HG03520 (cell line): ENCODE measurements at regions not wholly inside any gene's neighbourhood (a gene's known extent, or its start where the extent isn't known, plus 50 kb on each side); places are given as distances from the start of the nearest gene placed in this dataset.

Source experiments
- ATAC-seq: cut with Tn5 transposase; IDR thresholded peaks from one replicate; pipeline ENCODE4 v1.9.1; 2021; ENCODE audit warnings: mild to moderate bottlenecking, moderate library complexity; ENCODE audit not compliant: unreplicated experiment

DNA sequence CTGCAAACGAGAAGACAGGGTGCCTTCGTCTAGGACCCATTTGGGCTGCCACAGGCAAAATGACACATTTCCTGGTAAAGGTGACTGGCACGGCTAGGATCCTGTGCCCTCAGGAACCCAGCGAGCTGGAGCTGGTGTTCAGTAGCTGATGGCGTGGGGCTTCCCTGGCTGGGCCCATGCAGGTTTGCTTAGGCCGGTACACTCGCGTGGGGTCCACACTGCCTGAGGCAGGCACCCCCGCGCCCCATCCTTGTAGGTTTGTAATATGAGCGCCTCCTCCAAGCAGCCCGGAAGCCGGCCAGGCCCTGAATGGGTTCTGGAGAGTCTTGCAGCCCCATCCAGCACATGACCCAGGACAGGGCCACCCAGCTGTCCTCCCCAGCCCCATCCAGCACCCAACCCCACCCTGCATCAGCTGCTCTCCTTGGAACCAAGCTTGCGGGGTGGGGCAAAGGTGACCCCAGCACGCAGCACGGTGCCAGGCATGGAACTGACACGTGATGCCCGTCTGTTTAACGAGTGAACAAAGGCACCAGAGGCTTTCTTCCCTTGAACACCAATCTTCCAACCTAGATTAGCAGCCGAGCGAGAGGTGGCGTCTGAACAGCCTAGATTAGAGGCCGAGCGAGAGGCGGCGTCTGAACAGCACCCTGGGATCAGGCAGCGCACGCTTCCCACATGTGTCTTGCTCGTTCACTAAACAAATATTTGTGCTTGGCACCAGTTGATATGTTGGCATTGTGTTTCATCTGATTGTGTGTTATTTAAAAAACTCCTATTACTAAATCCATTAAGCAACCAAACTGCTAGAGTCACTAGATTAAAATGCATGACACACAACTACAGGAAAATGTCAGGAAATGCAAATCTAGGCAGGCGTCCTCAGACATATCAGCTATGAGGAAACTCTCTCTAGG lies 112.1 kb downstream of the DLL1 start:
- ATAC-seq = no peak

DNA sequence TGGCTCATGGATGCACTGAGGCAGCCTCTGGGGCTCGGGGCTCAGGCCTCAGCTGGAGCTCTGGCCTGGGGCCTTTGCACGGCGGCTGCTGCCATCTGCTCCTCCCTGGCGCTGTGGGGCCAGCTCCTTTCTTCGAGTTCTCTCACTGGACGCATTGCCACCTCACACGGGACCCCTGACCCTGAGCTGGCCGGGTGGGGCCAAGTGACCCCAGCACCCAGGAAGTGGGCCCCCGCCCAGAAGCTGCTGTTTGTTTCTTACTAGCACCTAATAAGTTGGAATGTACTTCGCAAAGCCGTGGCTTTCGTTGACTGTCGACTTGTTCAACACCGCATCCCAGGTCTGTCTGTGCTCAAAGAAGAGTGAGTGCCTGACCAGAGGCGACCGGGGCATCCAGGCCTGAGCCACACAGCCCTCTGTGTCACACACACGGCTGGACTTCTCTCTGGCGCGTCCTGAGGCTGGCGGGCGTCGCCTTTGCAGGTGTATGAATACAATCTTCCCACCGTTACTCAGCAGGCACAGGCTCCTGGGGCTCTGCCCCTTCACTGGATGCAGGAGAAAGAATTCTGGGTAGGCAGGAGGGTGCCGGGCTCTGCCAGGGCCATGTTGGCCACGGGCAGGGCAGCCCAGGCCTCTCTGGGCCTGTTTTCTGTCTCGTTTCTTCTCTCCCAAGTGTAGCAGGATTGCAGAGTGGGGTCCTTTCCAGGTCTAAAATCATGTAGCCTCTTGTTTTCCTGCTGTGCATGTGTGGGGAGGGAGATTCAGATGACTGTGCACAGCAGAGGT lies 112.9 kb downstream of the DLL1 start:
- no peak for ATAC-seq

DNA sequence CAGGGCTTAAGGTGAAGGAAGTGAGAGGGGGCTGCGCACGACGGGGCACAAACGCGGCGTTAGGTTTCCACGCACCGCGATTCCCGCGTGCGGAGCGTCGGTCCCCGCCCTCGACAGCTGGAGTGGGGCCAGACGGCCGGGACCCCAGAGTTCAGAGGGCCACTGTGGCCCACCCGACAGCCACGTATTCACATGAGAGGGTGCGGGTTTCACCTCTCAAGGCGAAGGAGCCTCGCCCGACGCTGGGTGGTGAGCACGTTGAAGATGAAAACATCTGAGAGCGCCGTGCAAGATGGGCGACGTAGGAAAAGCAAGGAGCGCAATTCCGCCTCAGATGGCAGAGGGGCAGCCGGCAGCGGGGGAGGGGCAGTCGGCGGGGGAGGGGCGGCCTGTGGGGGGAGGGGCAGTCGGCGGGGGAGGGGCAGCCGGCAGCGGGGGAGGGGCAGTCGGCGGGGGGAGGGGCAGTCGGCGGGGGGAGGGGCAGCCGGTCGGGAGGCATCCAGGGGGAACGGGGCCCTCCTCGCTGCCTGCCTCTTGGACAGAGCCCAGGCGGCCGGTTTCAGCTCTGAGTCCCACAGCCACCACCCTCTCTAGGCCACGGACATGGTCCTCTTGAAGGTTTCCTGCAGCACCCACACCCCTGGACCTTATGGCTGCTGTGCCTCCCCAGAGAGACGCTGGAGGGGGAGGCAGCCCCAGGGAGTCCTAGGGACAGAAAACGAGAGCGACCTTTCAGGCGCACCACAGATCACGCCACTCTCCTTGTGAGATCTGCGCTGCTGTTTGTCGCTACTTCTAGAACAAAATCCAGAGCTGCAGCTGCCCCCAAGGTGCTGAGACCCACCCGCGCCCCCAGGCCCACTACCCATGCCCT lies 113.7 kb downstream of the DLL1 start:
- ATAC-seq = no peak

DNA sequence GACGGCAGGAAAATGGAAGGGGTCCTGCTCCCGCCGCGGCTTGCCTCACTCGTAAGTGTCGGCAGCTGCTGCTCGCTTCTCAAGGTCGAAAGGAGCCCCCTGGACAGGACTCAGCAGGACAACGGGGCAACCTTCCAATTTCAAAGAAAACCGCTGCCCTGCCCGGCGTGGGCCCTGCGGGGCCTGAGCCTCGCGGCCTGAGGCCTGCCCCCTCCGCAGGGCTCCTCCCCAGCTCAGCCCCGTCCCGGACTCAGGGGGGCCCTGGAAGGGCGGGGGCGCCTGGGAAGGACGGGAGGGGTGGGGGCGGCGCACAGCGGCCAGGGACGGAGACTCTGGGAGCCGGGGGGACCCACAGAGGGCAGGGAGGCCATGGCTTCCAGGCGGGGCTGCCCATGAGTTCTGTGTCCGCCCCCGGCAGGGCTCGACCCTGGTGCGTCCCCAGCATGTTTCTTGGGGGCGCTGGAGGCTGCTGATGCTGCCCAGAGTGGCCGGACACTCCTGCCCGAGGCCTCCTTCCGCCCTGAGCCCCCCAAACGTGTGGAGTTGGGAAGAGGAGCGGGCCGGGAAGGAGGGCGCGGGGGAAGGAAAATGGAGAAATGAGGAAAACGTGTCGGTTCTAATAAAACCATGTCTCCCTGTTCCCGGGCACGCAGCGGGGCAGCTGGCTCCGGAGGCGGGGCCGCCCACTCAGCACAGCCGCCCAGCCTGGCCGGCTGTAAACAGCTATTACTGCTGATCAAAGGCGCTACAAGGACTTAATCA lies 114.6 kb downstream of the DLL1 start:
- no peak for ATAC-seq

DNA sequence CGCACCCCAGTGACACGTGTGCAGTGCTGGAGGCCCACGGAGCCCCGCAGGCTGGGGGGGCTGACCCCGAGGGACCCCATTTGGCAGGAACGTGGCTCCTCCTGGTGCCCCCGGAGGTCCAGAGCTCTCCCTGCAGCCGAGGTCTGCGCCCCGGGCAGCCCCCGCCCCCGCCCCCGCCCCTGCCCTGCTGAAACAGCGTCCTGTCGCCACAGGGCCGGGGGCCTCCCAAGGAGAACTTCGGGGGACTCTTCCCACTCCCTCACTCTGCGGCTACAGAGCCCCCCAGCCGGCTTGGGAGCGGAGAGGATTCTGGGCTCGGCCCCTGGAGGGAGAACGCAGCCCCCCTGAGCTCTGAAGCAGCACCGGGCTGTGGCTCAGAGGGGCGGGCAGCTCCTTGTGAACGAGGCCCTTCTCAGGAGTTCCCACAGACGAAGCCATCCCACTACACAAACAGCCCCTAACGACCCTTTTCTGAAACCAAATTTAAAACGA lies 115.2 kb downstream of the DLL1 start:
- no peak for ATAC-seq

DNA sequence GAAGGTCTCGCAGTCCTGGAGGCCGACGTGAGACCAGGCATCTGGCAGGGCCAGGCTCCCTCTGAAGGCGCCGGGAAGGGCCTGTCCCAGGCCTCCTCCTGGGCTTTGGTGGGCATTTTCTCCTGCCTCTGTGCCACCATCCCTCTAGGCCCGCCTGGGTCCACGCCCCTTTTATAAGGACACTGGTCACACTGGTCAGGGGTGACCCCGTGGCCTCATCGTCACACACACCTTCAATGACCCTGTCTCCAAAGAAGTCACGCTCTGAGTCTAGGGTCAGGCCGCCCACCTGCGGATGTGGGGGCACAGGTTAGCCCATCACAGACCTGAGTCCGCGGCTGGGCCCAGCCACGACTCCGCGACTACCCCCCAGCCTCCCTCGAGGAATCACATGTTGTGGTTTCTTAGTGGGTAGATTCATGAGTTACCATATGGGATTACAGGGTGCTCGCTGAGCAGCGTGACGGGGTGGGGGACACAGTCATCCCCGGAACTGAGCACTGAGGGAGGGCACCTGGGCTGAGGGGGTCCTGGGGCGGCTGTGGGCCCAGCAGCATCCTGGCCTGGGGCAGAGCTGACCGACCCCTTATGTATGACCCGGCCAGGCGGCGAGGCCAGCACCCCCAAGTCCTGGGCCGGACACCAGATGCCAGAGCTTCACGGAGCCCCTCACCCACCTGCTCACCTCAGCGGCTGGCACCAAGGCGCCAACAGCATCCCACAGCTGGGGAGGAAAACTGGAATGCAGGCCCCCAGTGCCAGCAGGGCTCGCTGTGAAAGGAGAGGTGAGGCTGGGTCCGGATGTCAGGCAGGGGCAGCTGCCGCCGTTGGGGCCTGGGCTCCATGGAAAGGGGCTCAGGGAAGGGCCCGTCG lies 115.9 kb downstream of the DLL1 start:
- ATAC-seq = no peak

DNA sequence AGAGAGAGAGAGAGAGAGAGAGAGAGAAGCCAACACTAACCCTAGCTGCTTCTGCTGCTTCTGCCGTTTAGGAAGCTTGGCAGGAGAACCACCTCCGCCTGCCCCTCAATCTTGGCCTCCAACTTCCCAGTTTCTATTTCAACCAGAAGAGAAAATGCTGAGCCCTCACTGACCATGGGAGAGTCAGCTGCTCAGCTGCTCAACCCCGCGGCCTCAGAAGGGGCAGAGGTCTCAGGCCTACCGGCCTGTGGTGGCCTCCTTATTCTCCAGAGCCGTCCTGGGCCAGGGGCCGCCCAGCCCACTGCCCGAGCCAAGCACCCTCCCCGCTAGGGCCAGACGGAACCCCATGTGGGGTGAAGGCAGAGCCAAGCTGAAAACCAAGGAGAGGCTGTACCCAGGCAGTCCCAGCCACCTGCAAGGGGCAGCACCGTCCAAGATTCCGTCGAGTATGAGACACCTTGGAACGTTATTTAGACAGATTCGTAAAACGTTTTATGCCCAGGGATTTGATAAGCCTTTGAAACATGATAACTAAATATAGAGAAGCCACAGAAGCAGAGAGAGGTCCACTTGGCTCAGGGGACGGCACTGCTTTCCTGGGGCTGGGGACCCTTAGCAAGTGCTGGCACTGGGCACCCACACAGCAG lies 116.6 kb downstream of the DLL1 start:
- ATAC-seq = no peak

DNA sequence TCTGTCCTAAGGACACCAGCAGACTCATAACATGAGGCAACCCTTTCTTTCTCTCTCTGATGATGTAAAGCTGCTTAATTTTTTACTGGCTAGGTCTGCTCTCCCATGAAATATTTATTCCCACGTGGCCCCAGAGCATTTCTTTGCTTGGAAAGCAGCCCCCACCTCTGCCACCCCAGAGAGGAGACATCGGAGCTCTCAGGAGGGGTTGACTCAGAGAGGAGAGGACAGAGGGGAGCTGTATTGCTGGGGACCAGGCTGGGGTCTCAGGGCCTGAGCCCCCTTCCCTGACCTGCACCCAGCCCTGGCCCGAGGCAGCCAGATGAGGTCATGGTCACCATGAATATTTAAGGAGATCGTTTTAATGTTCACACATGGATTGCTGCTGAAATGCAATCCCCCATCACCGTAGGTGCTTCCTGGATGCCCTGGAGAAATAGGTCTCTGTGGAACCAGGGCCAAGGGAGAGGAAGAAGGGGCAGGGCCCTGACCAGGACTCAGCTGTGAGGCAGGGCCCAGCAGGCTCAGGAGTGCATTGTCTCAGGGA lies 117.5 kb downstream of the DLL1 start:
- no peak for ATAC-seq

DNA sequence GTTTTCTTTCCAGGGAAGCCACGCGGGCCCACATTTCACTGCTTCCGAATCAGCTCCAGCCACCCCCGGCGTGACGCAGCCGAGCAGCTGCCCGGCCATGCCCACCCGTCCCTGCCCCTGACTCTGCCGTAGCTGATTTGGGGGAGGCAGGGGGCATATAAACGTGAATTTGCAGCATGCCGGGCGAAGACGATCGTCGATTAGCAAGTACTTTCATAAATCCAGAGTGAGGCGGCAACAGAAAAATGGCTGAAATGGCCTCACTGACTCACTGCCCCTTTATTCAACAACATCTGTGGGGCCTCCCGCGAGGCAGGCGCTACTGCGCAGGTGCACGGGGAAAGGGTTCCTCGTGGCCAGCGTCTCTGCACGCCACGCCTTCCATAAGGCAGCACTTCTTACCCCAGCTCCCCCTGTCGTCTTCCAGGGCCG lies 118.0 kb downstream of the DLL1 start:
- no peak for ATAC-seq

DNA sequence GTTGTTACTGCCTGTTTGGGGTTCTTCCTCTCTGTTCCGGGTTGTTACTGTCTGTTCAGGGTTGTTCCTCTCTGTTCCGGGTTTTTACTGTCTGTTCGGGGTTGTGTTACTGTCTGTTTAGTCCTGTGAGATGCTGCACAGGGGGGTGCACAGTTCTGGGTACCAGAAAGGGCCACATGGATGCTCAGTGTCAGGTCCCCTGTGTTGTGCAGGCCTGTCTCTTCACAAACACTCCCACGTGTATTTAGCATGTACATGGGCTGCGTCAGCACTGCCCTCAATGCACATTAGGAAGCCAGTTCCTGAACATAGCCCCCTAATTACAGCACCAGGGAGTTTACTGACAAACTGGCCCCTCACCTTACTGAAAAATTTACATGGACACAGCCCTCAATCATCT lies 118.5 kb downstream of the DLL1 start:
- no peak for ATAC-seq

DNA sequence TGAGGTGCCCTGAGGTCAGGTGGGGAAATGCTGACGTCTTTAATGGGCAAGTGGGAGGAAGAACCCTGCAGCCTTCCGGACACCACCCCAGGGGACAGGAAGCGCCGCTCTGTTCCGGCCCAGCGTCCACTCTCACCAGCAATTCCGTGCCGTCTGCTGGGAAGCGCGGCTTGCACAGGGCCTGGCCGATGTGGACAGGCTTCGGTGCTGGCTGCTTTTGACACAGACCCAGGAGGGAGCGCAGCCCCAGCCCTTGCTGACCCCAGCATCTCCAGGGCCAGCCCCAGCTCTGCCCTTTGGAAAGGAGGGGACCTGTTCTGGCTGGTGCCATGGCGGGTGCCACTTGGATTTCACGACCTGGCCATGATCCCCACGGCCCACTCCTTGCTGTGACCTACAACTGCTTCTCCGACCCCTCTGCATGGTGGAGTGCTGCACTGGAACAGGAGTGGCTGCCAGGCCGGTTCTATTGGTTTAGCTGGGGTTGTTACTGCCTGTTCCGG lies 123.2 kb downstream of the DLL1 start:
- ATAC-seq = no peak

DNA sequence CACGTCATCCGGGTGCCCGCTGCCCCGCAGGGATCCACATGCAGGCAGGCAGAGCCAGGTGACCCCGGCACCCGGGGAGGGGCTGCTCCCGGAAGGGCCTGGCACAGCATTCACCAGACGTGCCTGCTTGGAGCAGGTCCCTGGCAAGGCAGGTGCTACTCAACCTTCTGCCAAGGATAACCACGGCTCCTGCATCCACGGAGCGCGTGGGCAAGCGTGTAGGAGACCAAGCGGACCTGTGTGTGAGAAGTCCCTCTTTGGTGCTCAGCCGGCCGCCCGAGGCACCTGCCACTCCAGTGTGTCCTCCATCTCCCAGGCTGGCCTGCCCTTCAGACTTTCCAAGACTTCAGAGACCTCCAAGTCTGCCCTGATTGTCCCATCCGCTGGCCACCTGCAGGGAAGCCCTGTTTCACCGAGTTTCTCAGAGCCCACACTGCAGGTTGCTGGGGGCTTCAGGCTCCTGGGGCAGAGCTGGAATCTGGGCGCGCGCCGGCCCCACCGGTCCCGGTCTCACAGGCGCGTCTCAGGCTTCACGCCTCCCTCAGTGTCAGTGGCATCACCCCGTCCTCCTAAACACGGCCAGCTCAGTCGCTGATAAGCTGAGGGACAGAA lies 124.3 kb downstream of the DLL1 start:
- ATAC-seq = no peak

DNA sequence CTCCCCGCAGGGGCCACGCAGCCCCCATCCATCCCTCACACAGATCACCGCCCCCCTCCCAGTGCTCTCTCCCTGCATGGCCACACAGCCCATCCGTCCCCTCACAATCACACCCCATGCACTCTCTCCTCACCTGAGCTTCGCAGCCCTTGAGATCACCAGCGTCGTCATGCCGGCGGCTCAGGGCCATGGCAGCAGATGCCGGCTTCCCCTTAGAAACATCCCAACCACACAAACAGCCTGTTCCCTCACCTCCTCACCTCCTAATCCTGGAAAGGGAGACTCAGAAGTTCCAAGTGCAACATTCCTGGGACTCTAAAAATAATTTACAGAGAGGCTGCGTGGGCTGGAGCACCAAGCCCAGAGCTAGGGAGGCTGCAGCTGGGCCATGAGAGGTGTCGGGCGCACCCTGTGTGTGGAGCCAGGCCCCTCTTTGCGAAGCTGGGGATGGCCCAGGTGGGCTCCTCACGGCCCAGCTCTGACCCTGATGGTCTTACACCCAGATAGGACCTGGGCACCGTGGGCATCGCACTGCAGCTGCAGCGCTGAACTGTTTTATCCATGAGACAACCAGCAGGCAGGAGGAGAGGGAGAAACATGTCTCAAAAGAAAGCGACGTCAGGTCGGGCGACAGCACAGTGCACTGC lies 125.3 kb downstream of the DLL1 start:
- ATAC-seq = no peak

DNA sequence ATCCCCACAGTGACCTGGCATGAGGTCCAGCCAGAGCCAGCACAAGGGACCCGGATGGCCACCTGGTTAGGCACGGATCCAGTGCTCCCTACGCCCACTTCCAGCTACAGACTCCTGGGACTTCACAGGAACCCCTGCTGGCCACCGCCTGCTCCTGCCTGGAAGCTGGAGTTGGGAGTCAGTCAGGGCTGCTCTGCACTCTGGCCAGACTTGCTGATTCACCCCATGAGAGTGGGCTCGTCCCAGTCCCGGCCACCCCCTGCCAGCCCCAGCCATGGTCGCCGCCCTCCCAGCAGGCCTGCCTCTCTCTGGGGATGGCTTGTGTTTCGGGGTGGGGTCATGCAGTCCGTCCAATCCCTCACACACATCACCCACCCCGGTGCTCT lies 125.8 kb downstream of the DLL1 start:
- no peak for ATAC-seq

DNA sequence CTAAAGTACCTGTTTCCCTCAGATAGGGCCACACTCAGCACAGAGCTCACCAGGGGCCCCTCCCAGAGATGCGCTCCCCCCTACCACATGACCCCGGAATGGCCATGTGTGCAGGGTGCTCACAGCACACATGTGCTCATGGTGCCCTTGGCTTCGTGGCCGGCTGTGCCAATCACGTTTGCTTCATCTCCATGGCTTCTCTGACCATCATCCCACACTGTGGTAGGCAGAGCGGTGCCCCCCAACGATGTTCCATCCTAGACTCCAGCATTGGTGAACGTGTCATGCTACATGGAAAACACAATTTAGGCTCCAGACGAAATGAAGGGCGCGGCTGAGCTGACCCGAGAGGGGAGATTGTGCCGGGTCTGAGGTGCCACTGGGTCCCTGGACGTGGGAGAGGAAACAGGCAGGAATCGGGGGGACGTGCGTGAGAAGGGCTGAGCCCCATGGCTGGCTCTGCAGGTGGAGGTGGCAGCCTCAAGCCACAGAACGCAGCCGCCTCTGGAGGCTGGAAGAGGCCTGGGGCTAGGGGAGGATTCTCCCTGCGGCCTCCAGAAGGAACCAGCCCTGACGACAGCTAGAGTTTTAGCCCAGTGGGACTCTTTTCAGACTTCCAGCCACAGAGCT lies 126.5 kb downstream of the DLL1 start:
- no peak for ATAC-seq

DNA sequence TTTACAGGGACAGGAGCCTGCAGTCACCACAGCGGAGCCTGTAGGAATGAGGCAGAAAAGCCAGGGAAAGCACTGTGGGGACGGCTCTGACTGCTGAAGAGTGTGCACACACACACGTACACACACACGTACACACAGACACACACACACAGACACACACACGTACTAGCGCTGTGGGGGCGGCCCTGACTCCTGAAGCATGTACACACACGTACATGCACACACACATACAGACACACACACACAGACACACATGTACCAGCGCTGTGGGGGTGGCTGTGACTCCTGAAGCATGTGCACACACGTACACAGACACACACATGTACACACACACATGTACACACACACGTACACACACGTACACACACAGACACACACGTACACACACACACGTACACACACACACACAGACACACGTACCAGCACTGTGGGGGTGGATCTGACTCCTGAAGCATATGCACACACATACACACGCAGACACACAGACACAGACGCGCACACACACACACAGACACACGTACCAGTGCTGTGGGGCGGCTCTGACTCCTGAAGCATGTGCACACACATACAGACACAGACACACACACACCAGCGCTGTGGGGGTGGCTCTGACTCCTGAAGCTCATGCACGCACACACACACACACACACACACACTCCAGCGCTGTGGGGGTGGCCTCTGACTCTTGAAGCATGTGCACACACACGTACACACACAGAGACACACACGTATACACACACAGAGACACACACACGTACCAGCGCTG lies 127.3 kb downstream of the DLL1 start:
- no peak for ATAC-seq
